GM13977 (cell line): ENCODE measurements at regions not wholly inside any gene's neighbourhood (a gene's known extent, or its start where the extent isn't known, plus 50 kb on each side); places are given as distances from the start of the nearest gene placed in this dataset.

ENCODE experiments used
- DNase-seq: peaks from one replicate; pipeline ENCODE4 v3.0.0; 2012; ENCODE audit warnings: low spot score
- in situ Hi-C: fragments of 300-500 bp; cut with MboI; formaldehyde crosslinking; loops from one replicate; pipeline ENCODE4 v1.12.0; 2022; ENCODE audit warnings: low sequenced_read_pairs, low pct_unique_long_range_greater_than_20kb, mixed read lengths, inconsistent platforms; ENCODE audit not compliant: unreplicated experiment
- TF ChIP-seq, protein P1 (sequence below): IDR thresholded peaks from 2 replicates; pipeline ENCODE4 v1.5.1; 2012; ENCODE audit warnings: mild to moderate bottlenecking, control low read depth; ENCODE audit not compliant: insufficient read depth; ENCODE audit errors: extremely low read depth, missing control alignments

DNA sequence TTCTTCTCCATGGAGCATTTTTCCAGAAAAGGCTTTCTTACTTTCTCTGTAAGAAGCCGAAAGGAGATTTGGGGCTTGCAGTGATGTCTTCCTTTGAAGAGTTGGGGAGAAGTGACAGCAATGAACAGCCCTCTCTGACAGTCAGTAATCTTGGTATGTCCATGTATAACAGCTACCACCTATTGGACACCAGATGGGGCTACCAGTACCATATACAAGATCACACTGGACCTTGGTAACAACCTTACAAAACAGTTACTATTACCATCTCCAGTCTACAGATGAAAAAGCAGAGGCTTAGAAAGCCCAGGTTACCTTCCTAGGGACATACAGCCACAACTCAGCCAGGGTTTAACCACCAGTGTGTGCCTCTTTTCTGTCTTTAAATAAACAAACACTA, 272.7 kb upstream of the TRPC7 start:
- TF ChIP-seq, protein P1, sequence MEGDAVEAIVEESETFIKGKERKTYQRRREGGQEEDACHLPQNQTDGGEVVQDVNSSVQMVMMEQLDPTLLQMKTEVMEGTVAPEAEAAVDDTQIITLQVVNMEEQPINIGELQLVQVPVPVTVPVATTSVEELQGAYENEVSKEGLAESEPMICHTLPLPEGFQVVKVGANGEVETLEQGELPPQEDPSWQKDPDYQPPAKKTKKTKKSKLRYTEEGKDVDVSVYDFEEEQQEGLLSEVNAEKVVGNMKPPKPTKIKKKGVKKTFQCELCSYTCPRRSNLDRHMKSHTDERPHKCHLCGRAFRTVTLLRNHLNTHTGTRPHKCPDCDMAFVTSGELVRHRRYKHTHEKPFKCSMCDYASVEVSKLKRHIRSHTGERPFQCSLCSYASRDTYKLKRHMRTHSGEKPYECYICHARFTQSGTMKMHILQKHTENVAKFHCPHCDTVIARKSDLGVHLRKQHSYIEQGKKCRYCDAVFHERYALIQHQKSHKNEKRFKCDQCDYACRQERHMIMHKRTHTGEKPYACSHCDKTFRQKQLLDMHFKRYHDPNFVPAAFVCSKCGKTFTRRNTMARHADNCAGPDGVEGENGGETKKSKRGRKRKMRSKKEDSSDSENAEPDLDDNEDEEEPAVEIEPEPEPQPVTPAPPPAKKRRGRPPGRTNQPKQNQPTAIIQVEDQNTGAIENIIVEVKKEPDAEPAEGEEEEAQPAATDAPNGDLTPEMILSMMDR: no peak
- DNase-seq: no peak
- in situ Hi-C loops: no loop called here

DNA sequence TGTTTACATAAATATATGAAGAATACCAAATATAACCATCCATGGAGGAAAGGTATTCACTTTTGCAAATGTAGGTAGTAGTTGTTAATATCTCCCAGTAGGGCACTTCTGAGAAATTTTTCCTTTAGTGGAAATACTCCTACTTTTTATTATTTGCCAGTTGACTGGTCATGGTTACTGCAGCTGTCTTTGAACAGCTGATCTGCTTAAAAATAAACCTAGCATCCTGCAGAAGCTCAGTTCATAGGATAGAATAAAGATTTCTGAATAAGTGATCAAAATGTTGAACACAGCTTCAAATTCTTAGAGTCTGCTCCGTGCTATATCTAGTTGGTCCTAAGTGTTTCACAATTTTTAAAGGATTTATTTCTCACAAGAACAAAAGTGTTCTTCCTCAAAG, 270.7 kb upstream of the TRPC7 start:
- in situ Hi-C loops: no loop called here
- TF ChIP-seq, protein P1: no peak
- DNase-seq: no peak

DNA sequence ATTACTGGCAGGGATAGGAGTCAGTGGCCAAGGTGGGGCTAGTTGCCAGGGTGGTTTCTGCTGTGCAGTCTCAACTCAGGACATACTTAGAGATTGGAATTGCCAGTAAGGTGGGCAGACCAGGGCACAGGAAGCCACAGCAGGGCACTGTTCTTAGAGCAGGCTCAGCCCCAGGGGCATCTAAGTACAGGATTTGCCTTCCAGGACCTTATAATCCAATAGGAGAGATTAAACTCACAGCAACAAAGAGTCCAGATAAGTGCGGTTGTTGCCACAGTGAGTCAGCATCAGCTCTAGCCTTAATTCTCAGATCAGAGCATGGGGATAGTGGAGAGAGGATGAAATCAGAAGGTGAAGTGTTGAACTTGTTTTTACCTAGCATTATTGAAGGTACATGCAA, 265.8 kb upstream of the TRPC7 start:
- in situ Hi-C loops: no loop called here
- TF ChIP-seq, protein P1: no peak
- no peak for DNase-seq

DNA sequence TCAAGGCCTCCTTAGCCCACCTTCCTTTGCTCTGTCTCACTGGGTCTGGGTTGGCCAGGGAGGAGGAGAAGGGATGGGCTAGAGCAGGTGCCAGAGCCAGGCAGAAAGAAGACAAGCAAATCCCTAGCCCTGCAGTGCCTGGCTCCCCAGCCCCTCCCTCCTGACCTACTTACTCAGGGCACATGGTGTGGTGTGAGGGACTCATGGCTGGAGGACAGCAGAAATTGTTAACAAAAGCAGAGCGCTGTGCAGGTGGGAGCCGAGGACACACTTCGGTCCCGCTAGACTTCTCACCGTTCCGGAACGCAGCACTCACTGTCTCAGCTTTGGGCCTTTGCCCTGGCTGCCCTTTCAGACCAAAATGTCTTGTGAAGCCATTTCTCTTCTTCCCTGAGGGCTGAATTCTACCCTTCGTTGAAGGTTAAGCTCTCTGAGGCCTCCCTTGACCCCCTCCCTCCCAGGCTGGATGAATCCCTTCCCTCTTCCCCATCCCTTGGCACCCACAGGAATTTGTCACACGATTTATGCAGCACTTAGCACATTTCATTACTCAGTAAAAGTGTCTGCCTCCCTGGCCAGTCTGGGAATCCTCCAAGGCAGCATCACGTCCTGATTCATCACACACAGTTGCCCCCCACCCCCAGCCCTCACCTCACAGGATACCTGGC, 263.9 kb upstream of the TRPC7 start:
- DNase-seq: no peak
- TF ChIP-seq, protein P1: no peak
- in situ Hi-C loops: no loop called here

DNA sequence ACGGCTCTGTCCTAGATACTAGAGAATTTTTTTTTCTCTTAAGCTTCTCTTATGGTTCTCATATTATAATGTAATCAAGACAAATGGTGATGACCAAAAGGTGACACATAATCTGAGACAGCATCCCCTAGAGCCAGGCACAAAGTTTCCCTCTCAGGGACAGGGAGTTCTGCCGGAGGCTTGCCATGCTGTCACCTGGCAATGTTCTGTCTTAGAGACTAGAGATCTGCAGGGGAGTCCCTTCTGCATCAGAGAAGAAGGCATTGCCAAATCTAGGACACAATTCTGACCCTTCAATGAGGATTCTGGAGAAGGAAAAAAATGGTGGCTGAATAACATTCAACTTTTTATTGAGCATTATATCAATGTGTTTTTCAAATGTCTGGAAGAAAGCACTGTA, 261.2 kb upstream of the TRPC7 start:
- in situ Hi-C loops: no loop called here
- TF ChIP-seq, protein P1: no peak
- DNase-seq: no peak

DNA sequence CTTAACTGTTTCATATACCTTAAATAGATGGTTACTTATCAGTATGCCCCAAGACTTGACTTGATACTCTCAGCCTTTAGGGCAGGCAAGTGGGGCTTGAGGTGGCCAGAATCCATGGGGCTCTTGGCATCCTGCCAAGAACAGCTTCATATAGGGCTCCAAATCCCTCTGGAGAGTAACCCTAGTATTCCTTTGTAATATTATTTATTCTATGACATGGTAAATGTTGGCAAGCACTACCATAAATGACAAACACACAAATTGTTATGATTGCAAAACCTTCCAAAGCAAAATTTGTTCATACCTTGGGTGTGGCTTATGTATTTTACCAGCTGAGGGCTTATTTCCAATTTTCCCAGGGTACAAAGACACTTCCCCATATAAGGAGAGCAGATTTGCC, 257.4 kb upstream of the TRPC7 start:
- no peak for DNase-seq
- TF ChIP-seq, protein P1: no peak
- in situ Hi-C loops: no loop called here
